ENCODE measurements at regions not wholly inside any gene's neighbourhood (a gene's known extent, or its start where the extent isn't known, plus 50 kb on each side); places are given as distances from the start of the nearest gene placed in this dataset.

GRCh38 chr17:77042476-77043231 is 98.1 kb upstream of the SEC14L1 start:
- TF ChIP-seq POLR2AphosphoS5 (IDR thresholded peaks at IDR 0.05; ENCODE audit: low read depth) (no peak), CTCF (IDR thresholded peaks at IDR 0.05; ENCODE audit: insufficient read depth, low read length) (no peak), REST (IDR thresholded peaks at IDR 0.05; ENCODE audit: insufficient replicate concordance, low read depth) (no peak)

All from HL-60 (cell line).